ENCODE measurements at regions not wholly inside any gene's neighbourhood (a gene's known extent, or its start where the extent isn't known, plus 50 kb on each side); places are given as distances from the start of the nearest gene placed in this dataset.

- TF ChIP-seq CTCF (IDR thresholded peaks at IDR 0.05; ENCODE audit: control extremely low read depth, extremely low read depth, low read depth, missing control alignments): no peak
- CTCF ChIA-PET: no interaction called here
- no peak for DNase-seq (ENCODE audit: extremely low spot score)
- POLR2A ChIA-PET: no interaction called here
Observed at GRCh38 chr2:225340923-225341322, 58.6 kb upstream of the NYAP2 start.

GRCh38 chr2:225337183-225337582 lies 62.3 kb upstream of the NYAP2 start:
- no peak for TF ChIP-seq CTCF (IDR thresholded peaks at IDR 0.05; ENCODE audit: control extremely low read depth, extremely low read depth, low read depth, missing control alignments)
- ChIA-PET CTCF (interaction anchor here (1.9 kb wide), 1 partner anchor 13 kb away, joined by 4 read pairs; no protein-coding TSS in a partner anchor), POLR2A (no interaction called here)
- DNase-seq (ENCODE audit: extremely low spot score): no peak

GRCh38 chr2:225334514-225334913 lies 65.0 kb upstream of the NYAP2 start:
- CTCF ChIA-PET: interaction anchor here (1.4 kb wide), 1 partner anchor 9 kb away, joined by 4 read pairs; no protein-coding TSS in a partner anchor
- TF ChIP-seq CTCF (IDR thresholded peaks at IDR 0.05; ENCODE audit: control extremely low read depth, extremely low read depth, low read depth, missing control alignments): no peak
- DNase-seq (ENCODE audit: extremely low spot score): no peak
- POLR2A ChIA-PET: no interaction called here

- no peak for TF ChIP-seq CTCF (IDR thresholded peaks at IDR 0.05; ENCODE audit: control extremely low read depth, extremely low read depth, low read depth, missing control alignments)
- CTCF ChIA-PET: interaction anchor here (0.8 kb wide), 1 partner anchor 11 kb away, joined by 3 read pairs; no protein-coding TSS in a partner anchor
- POLR2A ChIA-PET: no interaction called here
- DNase-seq (ENCODE audit: extremely low spot score): no peak
Observed at GRCh38 chr2:225328192-225328591, 71.3 kb upstream of the NYAP2 start.

GRCh38 chr2:225326969-225327368 lies 72.5 kb upstream of the NYAP2 start:
- ChIA-PET CTCF (no interaction called here), POLR2A (no interaction called here)
- DNase-seq (ENCODE audit: extremely low spot score): no peak
- no peak for TF ChIP-seq CTCF (IDR thresholded peaks at IDR 0.05; ENCODE audit: control extremely low read depth, extremely low read depth, low read depth, missing control alignments)

GRCh38 chr2:225319872-225320271 lies 79.6 kb upstream of the NYAP2 start:
- no peak for DNase-seq (ENCODE audit: extremely low spot score)
- POLR2A ChIA-PET: no interaction called here
- no peak for TF ChIP-seq CTCF (IDR thresholded peaks at IDR 0.05; ENCODE audit: control extremely low read depth, extremely low read depth, low read depth, missing control alignments)
- CTCF ChIA-PET: interaction anchor here (1.1 kb wide), 1 partner anchor 36 kb away, joined by 3 read pairs; no protein-coding TSS in a partner anchor

- POLR2A ChIA-PET: no interaction called here
- CTCF ChIA-PET: no interaction called here
- DNase-seq (ENCODE audit: extremely low spot score): no peak
- TF ChIP-seq CTCF (IDR thresholded peaks at IDR 0.05; ENCODE audit: control extremely low read depth, extremely low read depth, low read depth, missing control alignments): no peak
Observed at GRCh38 chr2:225318440-225318839, 81.1 kb upstream of the NYAP2 start.

All from GM10248 (cell line).